Lower lobe of right lung (tissue), 2 donors: ENCODE measurements at regions not wholly inside any gene's neighbourhood (a gene's known extent, or its start where the extent isn't known, plus 50 kb on each side); places are given as distances from the start of the nearest gene placed in this dataset.
A peak's percentile ranks its signal among the peaks of the same experiment; 100 is the strongest.

ENCODE experiments used
- ATAC-seq, 2 donors: fragments of 200-7000 bp; cut with Tn5 transposase; one replicate each; pipeline ENCODE4 v1.9.1; 2020 to 2022; ENCODE audit warnings: mild to moderate bottlenecking in 2 of 2, moderate library complexity in 2 of 2
- DNase-seq: peaks from one replicate; pipeline ENCODE4 v3.0.0-alpha.2; 2020
- H3K27ac ChIP-seq: fragments of 200-600 bp; one replicate; pipeline ENCODE4 v1.8.0; 2022
- H3K27me3 ChIP-seq: fragments of 200-600 bp; one replicate; pipeline ENCODE4 v1.8.0; 2022; ENCODE audit warnings: low read depth
- H3K36me3 ChIP-seq: fragments of 200-600 bp; one replicate; pipeline ENCODE4 v1.8.0; 2022; ENCODE audit warnings: mild to moderate bottlenecking
- H3K4me1 ChIP-seq: fragments of 200-600 bp; one replicate; pipeline ENCODE4 v1.8.0; 2022
- H3K4me3 ChIP-seq: fragments of 200-600 bp; one replicate; pipeline ENCODE4 v1.8.0; 2022; ENCODE audit warnings: mild to moderate bottlenecking
- H3K9me3 ChIP-seq: fragments of 200-600 bp; one replicate; pipeline ENCODE4 v1.8.0; 2022
- CTCF ChIP-seq: fragments of 200-600 bp; IDR thresholded peaks from one replicate; pipeline ENCODE4 v1.8.0; 2022; ENCODE audit warnings: antibody characterized with exemption, mild to moderate bottlenecking
- intact Hi-C: fragments of 100-400 bp; cut with DNase I; formaldehyde crosslinking; loops from one replicate; pipeline ENCODE4 v1.11.0; 2022
- donor health status: DM: no; HTN: yes; CAD: no; lungs with severe emphysema.

- ATAC-seq (peak; percentile 23 to 46), DNase-seq (no peak)
- no peak for TF ChIP-seq CTCF
- Histone ChIP-seq H3K27me3 (no peaks in the 10 kb centered on the region), H3K27ac (no peak overlapping the region), H3K9me3 (no peaks in the 10 kb centered on the region), H3K4me1 (no peaks in the 10 kb centered on the region), H3K4me3 (no peak overlapping the region), H3K36me3 (no peaks in the 10 kb centered on the region)
- intact Hi-C loops = no loop called here
These were observed 356.3 kb downstream of the PLPP3 start for GRCh38 chr1:56222914-56223540.

- H3K27me3 ChIP-seq = no peaks in the 10 kb centered on the region
- DNase-seq = no peak
- H3K27ac ChIP-seq = no peak overlapping the region
- H3K4me3 ChIP-seq = no peak overlapping the region
- ATAC-seq = no peak
- H3K9me3 ChIP-seq = no peaks in the 10 kb centered on the region
- H3K36me3 ChIP-seq = no peaks in the 10 kb centered on the region
- no peaks in the 10 kb centered on the region for H3K4me1 ChIP-seq
- no peak for TF ChIP-seq CTCF
- intact Hi-C loops = no loop called here
These were observed 359.3 kb downstream of the PLPP3 start for GRCh38 chr1:56220021-56220420.

- Histone ChIP-seq H3K9me3 (no peaks in the 10 kb centered on the region), H3K27ac (no peak overlapping the region), H3K4me1 (no peaks in the 10 kb centered on the region), H3K27me3 (no peaks in the 10 kb centered on the region), H3K4me3 (no peak overlapping the region), H3K36me3 (no peaks in the 10 kb centered on the region)
- ATAC-seq (no peak), DNase-seq (no peak)
- intact Hi-C loops = no loop called here
- no peak for TF ChIP-seq CTCF
These were observed 361.3 kb downstream of the PLPP3 start for GRCh38 chr1:56218023-56218422.

GRCh38 chr1:56216218-56216617 lies 363.1 kb downstream of the PLPP3 start:
- Histone ChIP-seq H3K36me3 (no peaks in the 10 kb centered on the region), H3K27me3 (no peaks in the 10 kb centered on the region), H3K9me3 (no peaks in the 10 kb centered on the region), H3K4me1 (no peaks in the 10 kb centered on the region), H3K27ac (no peak overlapping the region), H3K4me3 (no peak overlapping the region)
- DNase-seq (no peak), ATAC-seq (no peak)
- intact Hi-C loops = no loop called here
- TF ChIP-seq CTCF = no peak

- DNase-seq = no peak
- Histone ChIP-seq H3K4me1 (no peaks in the 10 kb centered on the region), H3K9me3 (no peaks in the 10 kb centered on the region), H3K27ac (no peak overlapping the region), H3K36me3 (no peaks in the 10 kb centered on the region), H3K27me3 (no peaks in the 10 kb centered on the region), H3K4me3 (no peak overlapping the region)
- ATAC-seq = no peak
- no peak for TF ChIP-seq CTCF
- intact Hi-C loops = no loop called here
These were observed 363.6 kb downstream of the PLPP3 start for GRCh38 chr1:56215771-56216170.
